IMR-90 (cell line): ENCODE measurements at regions not wholly inside any gene's neighbourhood (a gene's known extent, or its start where the extent isn't known, plus 50 kb on each side); places are given as distances from the start of the nearest gene placed in this dataset.
"Not testable (repeated sequence)": the region's sequence is repeated elsewhere in the genome, so short reads cannot be mapped to it uniquely, and the experiment has no call there.

ENCODE experiments used
- ATAC-seq: fragments of 200-7000 bp; cut with Tn5 transposase; 2 replicates; pipeline ENCODE4 v1.9.1; 2020; ENCODE audit warnings: low read depth, mild to moderate bottlenecking, moderate library complexity
- BruUV-seq: library from RNA; stranded (reverse); fragments of 400-500 nt; replicated peaks from 2 replicates; lab custom pipeline; 2021; lab: Mats Ljungman, UMichigan
- CTCF ChIA-PET: fragments of 300-600 bp; formaldehyde crosslinking; extraction: SDS; loops from one replicate; lab custom pipeline; 2021; ENCODE audit warnings: antibody characterized with exemption; lab: Yijun Ruan, JAX
- POLR2A ChIA-PET: fragments of 300-600 bp; sonication (Branson Sonifier 250); formaldehyde crosslinking; loops from one replicate; lab custom pipeline; 2022; ENCODE audit warnings: antibody characterized with exemption; ENCODE audit not compliant: unreplicated experiment; lab: Charles Lee
- DNase-seq: peaks from one replicate; pipeline ENCODE4 v3.0.0; 2013
- H2AFZ ChIP-seq: replicated peaks from 2 replicates; pipeline ENCODE3; 2013; ENCODE audit warnings: low read length, mild to moderate bottlenecking; ENCODE audit not compliant: poor library complexity
- H2AK5ac ChIP-seq: 2 replicates; pipeline ENCODE4 v1.6.1; 2013; ENCODE audit warnings: low read depth, low read length, inconsistent platforms
- H2AK9ac ChIP-seq: replicated peaks from 2 replicates; pipeline ENCODE3; 2013; ENCODE audit warnings: mild to moderate bottlenecking, low read depth, low read length, moderate library complexity; ENCODE audit not compliant: poor library complexity
- H2BK120ac ChIP-seq: 2 replicates; pipeline ENCODE4 v1.6.1; 2013; ENCODE audit warnings: low read depth, low read length, inconsistent platforms
- H2BK15ac ChIP-seq: 3 replicates; pipeline ENCODE4 v1.6.1; 2013; ENCODE audit warnings: low read depth, low read length, inconsistent platforms
- H2BK20ac ChIP-seq: 2 replicates; pipeline ENCODE4 v1.6.1; 2013; ENCODE audit warnings: low read depth, mild to moderate bottlenecking, inconsistent platforms, low read length, moderate library complexity
- H2BK5ac ChIP-seq: 2 replicates; pipeline ENCODE4 v1.6.1; 2013; ENCODE audit warnings: mild to moderate bottlenecking, low read depth, low read length, inconsistent platforms; ENCODE audit not compliant: poor library complexity, severe bottlenecking
- H3K14ac ChIP-seq: replicated peaks from 2 replicates; pipeline ENCODE4 v1.6.1; 2013; ENCODE audit warnings: low read depth, low read length, inconsistent platforms
- H3K18ac ChIP-seq: 2 replicates; pipeline ENCODE4 v1.6.1; 2013; ENCODE audit warnings: low read depth, low read length, control low read depth
- H3K23ac ChIP-seq: 2 replicates; pipeline ENCODE4 v1.6.1; 2013; ENCODE audit warnings: low read depth, low read length, inconsistent platforms
- H3K27ac ChIP-seq: 2 replicates; pipeline ENCODE4 v1.5.1; 2013; ENCODE audit warnings: mild to moderate bottlenecking, control low read depth, low read length; ENCODE audit not compliant: insufficient read depth
- H3K27me3 ChIP-seq: 2 replicates; pipeline ENCODE4 v1.6.1; 2013; ENCODE audit warnings: low read length; ENCODE audit not compliant: control insufficient read depth, insufficient read depth
- H3K36me3 ChIP-seq: 2 replicates; pipeline ENCODE4 v1.6.1; 2013; ENCODE audit warnings: low read length, mixed read lengths; ENCODE audit not compliant: control insufficient read depth, insufficient read depth
- H3K4ac ChIP-seq: 2 replicates; pipeline ENCODE4 v1.6.1; 2013; ENCODE audit warnings: low read depth, low read length, inconsistent platforms
- H3K4me1 ChIP-seq: 2 replicates; pipeline ENCODE4 v1.6.1; 2013; ENCODE audit warnings: low read length, mixed read lengths; ENCODE audit not compliant: control insufficient read depth, insufficient read depth
- H3K4me2 ChIP-seq: 2 replicates; pipeline ENCODE4 v1.6.1; 2013; ENCODE audit warnings: low read depth, mild to moderate bottlenecking, control low read depth, low read length, moderate library complexity
- H3K4me3 ChIP-seq: 2 replicates; pipeline ENCODE4 v1.5.1; 2013; ENCODE audit warnings: low read depth, mild to moderate bottlenecking, control low read depth, low read length, moderate library complexity; ENCODE audit not compliant: insufficient read depth
- H3K56ac ChIP-seq: 2 replicates; pipeline ENCODE4 v1.6.1; 2013; ENCODE audit warnings: low read length, inconsistent platforms; ENCODE audit not compliant: insufficient read depth; ENCODE audit errors: extremely low read depth
- H3K79me1 ChIP-seq, 2 experiments: 2 replicates each; pipeline ENCODE4 v1.6.1; 2013; ENCODE audit warnings: low read length in 2 of 2, inconsistent platforms in 1 of 2, low read depth in 1 of 2
- H3K9ac ChIP-seq: 2 replicates; pipeline ENCODE4 v1.6.1; 2013; ENCODE audit warnings: low read depth, low read length, control low read depth
- H3K9me1 ChIP-seq: 2 replicates; pipeline ENCODE4 v1.6.1; 2013; ENCODE audit warnings: low read length, inconsistent platforms; ENCODE audit not compliant: insufficient read depth
- H3K9me3 ChIP-seq: 2 replicates; pipeline ENCODE4 v1.6.1; 2013; ENCODE audit warnings: low read length; ENCODE audit not compliant: control insufficient read depth, insufficient read depth
- H4K20me1 ChIP-seq: 2 replicates; pipeline ENCODE4 v1.6.1; 2013; ENCODE audit warnings: low read length, inconsistent platforms; ENCODE audit not compliant: insufficient read depth
- H4K5ac ChIP-seq: 2 replicates; pipeline ENCODE4 v1.6.1; 2013; ENCODE audit warnings: mild to moderate bottlenecking, low read depth, low read length, control low read depth
- H4K8ac ChIP-seq, 2 experiments: 2 replicates each; pipeline ENCODE4 v1.6.1; 2013; ENCODE audit warnings: low read depth in 2 of 2, low read length in 2 of 2, control low read depth in 1 of 2, inconsistent platforms in 1 of 2
- H4K91ac ChIP-seq: 2 replicates; pipeline ENCODE4 v1.6.1; 2013; ENCODE audit warnings: low read depth, low read length, inconsistent platforms; ENCODE audit not compliant: insufficient read depth
- WGBS, 2 experiments: methylation state at CpG; one replicate each; pipeline versions ENCODE4 v1.1.5 to v1.1.7; 2013; ENCODE audit warnings: missing lambda C conversion rate in 2 of 2; ENCODE audit not compliant: insufficient read length in 1 of 2; ENCODE audit errors: extremely low coverage in 2 of 2; 5-methylcytosine and 5-hydroxymethylcytosine counted together
- dilution Hi-C: fragments of 300-500 bp; cut with HindIII; formaldehyde crosslinking; loops from one replicate; pipeline ENCODE4 v1.14.3; 2018; ENCODE audit warnings: low sequenced_read_pairs; ENCODE audit not compliant: unreplicated experiment
- in situ Hi-C: fragments of 300-500 bp; cut with MboI; formaldehyde crosslinking; loops from 3 replicates; pipeline ENCODE4 v1.14.3; 2019; ENCODE audit warnings: low sequenced_read_pairs, inconsistent platforms, mixed read lengths
- intact Hi-C: fragments of 100-400 bp; cut with micrococcal nuclease; formaldehyde crosslinking; loops from 2 replicates; pipeline ENCODE4 v1.10.0; 2022

GRCh38 chr7:91497277-91497676 lies 233.0 kb downstream of the FZD1 start:
- in situ Hi-C loops, H3K9me3 ChIP-seq, H3K9ac ChIP-seq, H4K5ac ChIP-seq, H3K79me1 ChIP-seq, H2BK5ac ChIP-seq, H3K18ac ChIP-seq, H2AK9ac ChIP-seq, H2BK20ac ChIP-seq, H4K8ac ChIP-seq, H3K4me1 ChIP-seq, H2BK15ac ChIP-seq, H3K23ac ChIP-seq, H3K36me3 ChIP-seq, H4K20me1 ChIP-seq, H3K4ac ChIP-seq, H3K14ac ChIP-seq, H3K27me3 ChIP-seq, H3K56ac ChIP-seq, DNase-seq, POLR2A ChIA-PET, H2AK5ac ChIP-seq, ATAC-seq, H2AFZ ChIP-seq, H4K91ac ChIP-seq, BruUV-seq, CTCF ChIA-PET, H3K4me2 ChIP-seq, H3K4me3 ChIP-seq, H2BK120ac ChIP-seq, H3K9me1 ChIP-seq, H3K27ac ChIP-seq, dilution Hi-C loops: not testable (repeated sequence)
- intact Hi-C loops: loop anchor here (5.0 kb wide), 1 partner anchor 720 kb away; no protein-coding TSS in a partner anchor
- no CpG with 5 or more reads among the region's 1 CpG for WGBS, 2 experiments
